DMS53 treated with DMSO at 0.1 percent for 48 hours (cell line): ENCODE measurements at regions not wholly inside any gene's neighbourhood (a gene's known extent, or its start where the extent isn't known, plus 50 kb on each side); places are given as distances from the start of the nearest gene placed in this dataset.

Source experiments
- DNase-seq: peaks from one replicate; lab custom pipeline; 2025; ENCODE audit not compliant: unreplicated experiment; lab: John Stamatoyannopoulos, UW

- no peak for DNase-seq
These were observed 171.1 kb upstream of the IRX6 start for GRCh38 chr16:55152875-55153390.

DNA sequence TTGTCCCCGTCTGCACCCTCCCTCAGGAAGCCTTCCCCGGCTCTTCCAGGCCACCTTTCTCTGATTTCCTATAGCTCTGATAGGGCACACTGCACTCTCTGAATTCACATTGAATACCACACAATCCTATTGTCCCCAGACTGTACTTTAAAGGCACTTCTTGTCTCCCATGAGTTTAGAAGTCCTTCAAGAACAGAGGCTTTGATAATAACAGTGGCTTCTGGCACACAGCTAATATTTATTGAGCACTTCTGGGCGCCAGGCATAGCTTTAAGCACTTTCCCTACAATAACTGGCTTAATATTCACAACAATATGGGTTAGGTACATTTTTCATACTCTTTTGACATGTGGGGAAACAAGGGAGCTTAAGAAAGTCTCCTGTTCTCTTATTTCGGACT, 169.7 kb upstream of the IRX6 start:
- DNase-seq, result no peak

GRCh38 chr16:55154956-55155355, 169.0 kb upstream of the IRX6 start:
- DNase-seq, result no peak

DNA sequence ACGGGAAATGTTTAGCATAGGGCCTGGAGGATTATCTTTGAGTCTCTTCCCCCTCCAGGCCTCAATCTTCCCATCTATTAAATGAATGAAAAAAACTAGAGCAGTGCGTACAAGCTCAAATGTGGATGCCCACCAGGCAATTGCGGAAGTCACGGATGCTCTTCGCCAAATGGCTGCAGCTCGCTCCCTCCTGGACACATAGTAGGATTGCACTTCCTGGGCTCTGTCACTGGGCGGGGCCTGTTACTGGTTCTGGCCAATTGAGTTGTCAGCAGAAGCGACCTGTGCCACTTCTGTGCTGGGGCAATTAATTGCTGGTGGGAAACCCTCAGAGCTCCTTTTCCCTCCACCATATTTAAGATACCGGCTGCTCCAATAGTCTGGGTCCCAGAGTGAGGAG, 168.2 kb upstream of the IRX6 start:
- DNase-seq, result no peak

GRCh38 chr16:55169780-55170179, 154.2 kb upstream of the IRX6 start:
- no peak for DNase-seq

DNA sequence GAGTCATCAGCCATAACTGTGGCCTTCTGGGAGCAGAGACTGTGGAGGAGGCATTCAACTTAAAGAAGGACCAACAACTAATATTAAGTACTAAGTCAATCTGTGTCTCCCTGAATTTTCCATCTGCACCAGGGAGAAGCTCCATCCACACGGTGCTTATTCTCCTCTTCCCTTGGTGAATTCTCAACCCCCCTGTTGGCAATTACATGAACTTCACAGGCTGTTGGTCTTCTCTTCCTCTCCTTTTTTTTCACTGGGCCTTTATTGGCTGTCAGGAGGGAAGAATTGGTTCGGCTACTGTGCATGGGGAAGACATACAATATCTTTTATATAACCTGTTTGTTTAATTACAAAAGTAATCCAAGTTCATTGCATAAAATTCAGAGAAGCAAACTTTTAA, 152.8 kb upstream of the IRX6 start:
- no peak for DNase-seq

- no peak for DNase-seq
These were observed 148.6 kb upstream of the IRX6 start for GRCh38 chr16:55175389-55175788.

DNA sequence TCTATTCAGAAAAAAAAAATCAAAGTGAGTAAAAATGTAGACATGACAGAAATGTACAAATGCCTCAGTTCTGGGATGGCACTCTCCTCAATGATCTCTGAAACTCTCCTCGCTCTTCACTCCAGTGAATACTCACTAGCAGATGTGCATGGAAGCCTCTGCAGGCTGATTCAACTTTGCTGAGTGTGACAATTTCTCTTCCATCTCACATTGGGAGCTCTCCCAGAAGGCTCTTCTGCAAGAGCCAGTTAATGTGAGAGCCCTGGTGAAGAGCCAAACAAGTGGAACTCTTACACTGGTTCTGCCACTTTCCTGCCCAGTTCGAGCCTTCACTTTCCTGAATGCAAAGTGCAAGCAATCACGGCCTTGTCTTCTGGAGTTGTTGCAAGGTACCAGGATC, 147.1 kb upstream of the IRX6 start:
- DNase-seq, result no peak

- DNase-seq, result no peak
These were observed 144.6 kb upstream of the IRX6 start for GRCh38 chr16:55179411-55179810.

DNA sequence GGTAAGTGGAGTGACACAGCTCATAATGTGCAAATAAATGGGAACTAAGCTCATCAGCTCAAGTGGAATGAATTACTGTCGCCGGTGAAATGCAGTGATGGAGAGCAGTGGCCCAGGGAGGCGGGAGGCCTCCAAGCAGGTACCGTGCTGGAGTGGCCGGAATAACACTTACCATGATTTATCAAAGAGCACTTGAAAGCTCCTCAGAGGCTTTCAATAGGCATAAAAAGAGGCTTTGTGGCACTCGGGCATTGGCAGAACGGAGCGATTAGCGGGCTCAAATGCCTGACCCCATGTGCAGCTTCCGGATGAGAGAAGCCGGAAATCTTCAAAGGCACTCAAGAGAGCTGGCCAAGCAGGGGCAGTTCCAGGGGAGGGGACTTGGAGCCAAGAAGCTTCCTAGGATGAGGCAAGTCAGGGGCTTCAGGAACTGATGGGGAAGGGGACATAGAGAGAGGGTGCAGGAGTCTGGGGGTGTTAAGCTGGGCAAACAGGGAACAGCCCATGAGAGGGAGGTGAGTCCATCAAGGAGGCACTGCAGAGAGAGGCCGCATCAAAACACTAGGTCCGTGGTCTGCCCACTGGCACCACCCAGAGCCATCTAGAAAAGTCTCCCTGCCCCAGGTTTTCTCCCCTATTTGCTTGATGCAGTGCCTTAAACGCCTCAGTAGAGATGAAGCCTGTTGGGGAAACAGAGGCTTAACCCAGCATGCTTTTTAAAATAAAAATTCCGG, 144.0 kb upstream of the IRX6 start:
- DNase-seq, result no peak

GRCh38 chr16:55184052-55184451, 140.0 kb upstream of the IRX6 start:
- no peak for DNase-seq

GRCh38 chr16:55184619-55185018, 139.4 kb upstream of the IRX6 start:
- DNase-seq, result no peak

- DNase-seq, result no peak
These were observed 134.8 kb upstream of the IRX6 start for GRCh38 chr16:55189224-55189623.

- DNase-seq, result no peak
These were observed 134.0 kb upstream of the IRX6 start for GRCh38 chr16:55189682-55190636.

DNA sequence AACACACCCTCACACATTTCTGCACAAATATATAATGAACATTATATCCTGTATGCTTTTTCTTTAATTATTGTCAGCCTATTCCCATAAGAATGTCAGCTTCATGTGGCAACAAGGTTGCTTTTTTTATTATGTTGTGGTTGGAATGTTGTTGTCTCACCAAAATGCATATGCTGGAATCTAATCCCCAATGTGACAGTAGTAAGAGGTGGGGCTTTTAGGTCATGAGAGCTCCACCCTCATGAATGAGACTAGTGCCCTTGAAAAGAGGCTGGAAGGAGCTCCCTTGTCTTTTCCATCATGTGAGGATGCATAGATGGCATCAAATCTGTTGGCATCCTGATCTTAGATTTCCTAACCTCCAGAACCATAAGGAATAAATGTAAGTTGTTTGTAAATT, 131.3 kb upstream of the IRX6 start:
- no peak for DNase-seq

DNA sequence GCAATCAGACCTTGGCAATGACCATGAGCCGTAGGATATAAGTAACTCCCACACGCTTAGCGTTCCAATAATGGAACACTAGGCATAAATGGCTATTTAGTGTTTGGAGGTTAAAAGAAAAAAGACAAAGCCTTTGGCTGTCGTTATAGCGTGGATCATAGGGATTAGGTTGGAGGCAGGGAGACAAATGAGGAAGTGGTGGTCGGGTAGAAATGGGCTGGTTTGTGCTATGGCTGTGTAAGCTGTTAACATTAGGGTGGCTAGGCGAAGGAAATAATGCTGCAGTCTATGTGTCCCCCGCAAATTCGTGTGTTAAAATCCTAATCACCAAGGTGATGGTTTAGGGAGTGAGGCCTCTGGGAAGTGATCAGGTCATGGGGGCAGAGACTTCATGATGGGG, 120.4 kb upstream of the IRX6 start:
- no peak for DNase-seq

- no peak for DNase-seq
These were observed 119.9 kb upstream of the IRX6 start for GRCh38 chr16:55204069-55204468.

- no peak for DNase-seq
These were observed 119.1 kb upstream of the IRX6 start for GRCh38 chr16:55204923-55205322.

- DNase-seq, result no peak
These were observed 116.1 kb upstream of the IRX6 start for GRCh38 chr16:55207693-55208428.

GRCh38 chr16:55209626-55210025, 114.4 kb upstream of the IRX6 start:
- no peak for DNase-seq

DNA sequence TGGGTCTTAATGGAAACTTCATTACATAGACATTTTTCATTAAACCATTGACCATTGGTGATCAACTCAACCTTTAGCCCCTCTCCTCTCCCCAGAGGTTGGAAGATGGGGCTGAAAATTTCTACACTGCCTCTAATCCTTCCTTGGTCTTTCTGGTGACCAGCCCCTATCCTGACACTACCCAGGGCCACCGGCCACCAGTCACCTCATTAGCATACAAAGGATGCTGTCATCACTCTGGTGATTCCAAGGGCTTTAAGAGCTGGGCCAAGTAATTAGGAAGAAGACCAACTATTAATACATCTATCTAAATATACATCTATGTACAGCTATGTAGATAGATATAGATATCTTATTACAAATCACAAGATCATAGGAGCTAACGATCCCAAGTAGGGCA, 111.2 kb upstream of the IRX6 start:
- no peak for DNase-seq
